ENCODE measurements at regions not wholly inside any gene's neighbourhood (a gene's known extent, or its start where the extent isn't known, plus 50 kb on each side); places are given as distances from the start of the nearest gene placed in this dataset.

DNA sequence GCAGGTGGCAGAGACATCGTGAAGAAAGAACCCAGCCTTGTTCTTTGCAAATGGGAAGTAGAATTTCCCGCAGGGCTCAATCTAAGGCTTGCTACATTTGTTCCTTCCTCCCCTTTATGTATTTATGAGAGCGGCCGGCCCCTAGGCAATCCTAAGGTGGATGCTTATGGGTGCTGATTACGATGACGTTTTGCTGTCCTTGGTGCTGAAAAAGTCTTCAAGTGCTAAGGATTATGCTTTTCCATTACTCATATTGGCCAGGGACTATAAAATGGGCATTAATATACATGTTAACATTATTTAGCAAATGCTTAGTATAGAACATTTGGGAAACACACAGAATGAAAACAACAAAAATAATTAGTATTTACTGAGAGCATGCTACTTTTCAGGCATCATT, 313.3 kb upstream of the XYLT1 start:
- peak; percentile 55 for DNase-seq (ENCODE audit: low read depth, low spot score)
- no peak overlapping the region for H3K4me3 ChIP-seq (ENCODE audit: low read length)

DNA sequence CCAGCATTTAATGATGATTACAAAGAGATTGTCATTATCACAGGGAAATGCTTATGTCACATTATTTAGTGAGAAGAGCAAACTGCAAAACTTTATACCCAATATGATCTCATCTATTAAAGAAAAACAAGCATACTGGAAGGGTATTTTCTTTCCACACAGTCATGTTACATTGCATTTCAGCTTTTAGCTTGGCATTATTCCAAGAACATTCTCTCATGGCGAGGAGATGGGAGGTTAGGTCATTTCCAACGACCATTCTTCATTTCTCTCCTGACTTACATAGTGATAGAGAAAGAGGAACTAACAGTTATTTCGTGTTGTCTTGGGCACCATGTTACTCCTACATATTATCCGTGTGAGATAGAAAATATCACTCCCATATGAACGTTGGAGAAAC, 309.4 kb upstream of the XYLT1 start:
- no peak overlapping the region for H3K4me3 ChIP-seq (ENCODE audit: low read length)

DNA sequence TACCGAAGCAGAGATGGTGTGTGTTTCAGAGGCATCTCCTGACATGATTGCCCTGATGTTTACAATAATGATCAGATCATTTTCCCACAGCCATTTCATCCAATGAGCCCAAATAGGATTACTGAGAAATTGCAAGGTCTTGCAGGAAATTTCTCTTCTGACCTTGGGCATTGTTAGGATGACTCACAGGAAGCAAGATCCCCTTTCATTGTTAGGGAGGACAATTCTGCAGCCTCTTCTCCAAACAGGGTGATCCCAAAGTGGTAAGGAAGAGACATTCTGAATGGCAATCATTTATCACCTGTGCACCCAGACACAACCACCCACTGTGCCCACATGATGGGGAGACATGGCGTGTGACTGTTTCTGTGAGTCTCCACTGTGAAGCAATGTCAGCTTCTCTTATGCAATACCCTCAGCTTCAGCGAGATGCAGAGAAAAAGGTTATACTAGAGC, 306.7 kb upstream of the XYLT1 start:
- H3K4me3 ChIP-seq (ENCODE audit: low read length), result no peak overlapping the region
- no peak for DNase-seq (ENCODE audit: low read depth, low spot score)

More for the DNA sequence above, 309.4 kb upstream of the XYLT1 start:
- DNase-seq (ENCODE audit: low read depth, low spot score), result no peak

DNA sequence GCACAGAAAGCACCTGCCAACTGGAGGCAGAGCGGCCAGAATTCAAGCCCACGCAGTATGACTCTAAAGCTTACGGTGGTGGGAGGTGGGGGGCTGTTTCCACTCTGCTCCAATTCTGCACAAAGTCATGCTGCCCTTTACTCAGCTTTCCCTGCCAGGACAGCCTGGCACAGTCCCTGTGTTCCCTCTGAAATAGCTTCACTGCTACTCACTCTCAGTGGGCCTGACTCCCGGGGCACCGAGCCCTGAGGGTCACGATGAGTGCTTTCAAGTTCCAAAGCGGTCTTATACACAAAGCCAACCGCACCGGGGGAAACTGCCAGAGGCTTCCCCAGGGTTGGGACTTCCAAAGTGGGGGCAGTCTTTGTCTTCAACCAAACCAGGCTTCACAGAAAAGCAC, 306.1 kb upstream of the XYLT1 start:
- no peak overlapping the region for H3K4me3 ChIP-seq (ENCODE audit: low read length)
- DNase-seq (ENCODE audit: low read depth, low spot score), result no peak

DNA sequence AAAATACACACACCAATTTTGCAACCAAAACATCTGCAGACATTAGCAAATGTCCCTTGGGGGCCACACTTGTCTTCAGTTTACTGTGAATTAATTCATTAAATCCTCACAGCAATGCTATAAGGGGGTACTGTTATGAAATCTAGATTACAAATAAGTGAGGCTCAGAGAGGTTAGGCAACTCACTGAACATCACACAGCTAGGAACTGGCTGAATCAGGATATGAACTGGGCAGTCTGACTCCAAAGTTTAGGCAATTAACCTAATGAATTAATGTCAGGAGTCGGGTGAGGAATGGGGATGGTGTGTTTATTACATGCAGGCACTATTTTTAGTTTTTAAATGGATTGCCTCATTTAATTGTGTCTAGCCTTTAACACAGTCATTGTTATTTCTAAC, 305.7 kb upstream of the XYLT1 start:
- DNase-seq (ENCODE audit: low read depth, low spot score), result no peak
- no peak overlapping the region for H3K4me3 ChIP-seq (ENCODE audit: low read length)

DNA sequence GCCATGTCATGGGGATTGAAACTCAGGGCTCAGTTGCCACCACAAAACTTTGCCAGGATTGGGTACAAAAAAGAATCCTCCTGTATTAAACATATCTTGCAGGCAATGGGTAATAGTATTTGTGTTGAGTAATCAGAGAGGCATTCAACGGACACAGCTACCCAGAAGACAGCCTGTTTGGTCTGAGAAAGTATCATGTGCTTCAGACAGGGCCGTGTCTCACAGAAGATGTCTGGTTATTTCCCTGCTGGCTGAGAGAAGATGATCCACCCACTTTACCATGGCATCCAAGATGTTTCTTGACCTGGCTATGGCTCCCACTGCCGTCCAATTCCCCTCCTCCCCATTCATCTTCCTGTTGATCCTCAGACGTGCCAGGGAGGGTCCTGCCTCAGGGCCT, 304.3 kb upstream of the XYLT1 start:
- no peak overlapping the region for H3K4me3 ChIP-seq (ENCODE audit: low read length)
- no peak for DNase-seq (ENCODE audit: low read depth, low spot score)

DNA sequence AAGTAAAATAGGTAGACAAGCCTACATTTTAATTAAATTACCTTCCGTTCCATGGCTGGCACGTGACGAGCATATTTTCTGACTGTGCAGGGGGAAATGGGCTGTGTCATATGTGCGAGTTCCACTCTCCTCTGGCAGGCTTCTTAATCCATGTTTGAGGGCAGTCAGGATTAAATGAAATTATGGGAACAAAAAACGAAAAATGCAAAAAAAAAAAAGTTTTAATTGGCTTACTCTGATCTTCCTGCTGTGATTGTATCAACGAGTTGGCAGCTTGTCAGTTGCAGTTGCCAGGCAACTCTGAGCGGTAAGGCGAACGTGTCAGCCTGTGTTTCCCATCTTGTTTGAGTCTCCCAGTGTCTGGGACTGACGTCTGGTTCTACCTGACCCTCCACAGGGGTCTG, 302.9 kb upstream of the XYLT1 start:
- H3K4me3 ChIP-seq (ENCODE audit: low read length), result no peak overlapping the region
- no peak for DNase-seq (ENCODE audit: low read depth, low spot score)

DNA sequence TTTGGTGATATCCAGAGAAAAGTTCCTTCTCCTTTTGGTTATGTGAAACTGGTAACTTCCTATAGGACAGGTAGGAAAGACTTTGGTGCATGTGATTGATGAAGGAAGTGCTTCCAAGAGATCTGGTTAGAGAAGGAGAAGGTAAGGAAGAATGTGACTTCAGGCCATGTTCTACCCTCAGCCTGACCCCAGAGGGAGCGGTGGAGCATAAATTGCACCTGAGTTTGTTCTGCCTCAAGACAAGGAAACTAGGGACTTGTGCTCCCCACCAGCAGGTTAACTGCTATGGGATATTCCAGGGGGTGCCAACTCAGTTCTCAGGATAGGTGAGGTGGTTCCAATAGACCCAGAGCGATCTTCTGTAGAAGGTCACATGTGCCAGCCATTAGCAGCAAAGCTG, 299.3 kb upstream of the XYLT1 start:
- DNase-seq (ENCODE audit: low read depth, low spot score), result no peak

DNA sequence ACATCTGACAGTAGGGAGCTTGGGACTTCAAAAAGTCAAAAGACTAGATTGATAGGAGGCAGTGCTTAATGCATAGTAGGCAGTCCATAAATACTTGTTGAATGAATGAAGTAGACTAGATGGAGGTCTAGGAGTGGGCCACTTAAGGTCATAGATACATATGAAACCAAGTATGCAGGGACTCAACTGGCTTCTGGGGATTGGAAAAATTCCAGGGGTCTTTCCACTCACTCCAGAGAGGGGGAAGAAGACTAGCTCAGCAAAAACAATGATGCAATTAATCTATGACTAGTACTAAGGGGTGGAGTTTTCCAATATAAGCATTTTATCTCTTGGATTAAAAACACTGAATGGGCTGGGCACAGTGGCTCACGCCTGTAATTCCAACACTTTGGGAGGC, 298.3 kb upstream of the XYLT1 start:
- DNase-seq (ENCODE audit: low read depth, low spot score), result no peak
- H3K4me3 ChIP-seq (ENCODE audit: low read length), result no peak overlapping the region

More for the DNA sequence above, 299.3 kb upstream of the XYLT1 start:
- no peak overlapping the region for H3K4me3 ChIP-seq (ENCODE audit: low read length)

DNA sequence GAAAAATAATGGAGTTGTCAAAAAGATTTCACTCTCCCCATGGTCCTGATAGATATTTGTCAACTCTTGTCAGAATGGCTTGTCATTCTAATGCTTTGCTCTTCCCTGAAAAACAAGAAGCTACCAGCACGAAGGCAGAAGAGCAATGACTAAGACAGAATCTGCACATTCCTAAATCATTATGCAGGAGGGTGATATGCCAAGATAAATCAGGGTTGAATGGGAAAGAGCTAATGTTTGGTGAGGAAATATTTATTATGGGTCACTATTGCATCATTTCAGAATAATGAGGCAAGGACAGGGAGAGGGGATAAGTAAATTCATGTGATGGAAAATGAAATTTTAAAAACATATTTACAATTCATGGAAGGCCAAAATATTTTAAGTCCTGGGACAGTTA, 297.5 kb upstream of the XYLT1 start:
- H3K4me3 ChIP-seq (ENCODE audit: low read length), result no peak overlapping the region
- no peak for DNase-seq (ENCODE audit: low read depth, low spot score)

DNA sequence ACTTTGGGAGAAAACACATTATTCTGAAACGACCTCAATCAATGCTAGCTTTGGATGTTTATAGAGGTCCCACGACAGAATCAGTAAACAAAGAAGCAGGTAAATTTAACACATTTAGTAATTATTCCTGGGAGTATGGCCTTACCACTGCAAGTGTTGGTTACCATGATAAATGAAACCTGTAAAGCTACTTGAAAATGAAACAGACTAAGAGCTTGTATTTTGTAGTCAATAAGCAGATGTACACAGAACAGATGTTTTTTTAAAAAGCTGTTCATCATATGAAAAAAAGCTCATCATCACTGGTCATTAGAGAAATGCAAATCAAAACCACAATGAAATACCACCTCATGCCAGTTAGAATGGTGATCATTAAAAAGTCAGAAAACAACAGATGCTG, 295.3 kb upstream of the XYLT1 start:
- no peak overlapping the region for H3K4me3 ChIP-seq (ENCODE audit: low read length)
- no peak for DNase-seq (ENCODE audit: low read depth, low spot score)

DNA sequence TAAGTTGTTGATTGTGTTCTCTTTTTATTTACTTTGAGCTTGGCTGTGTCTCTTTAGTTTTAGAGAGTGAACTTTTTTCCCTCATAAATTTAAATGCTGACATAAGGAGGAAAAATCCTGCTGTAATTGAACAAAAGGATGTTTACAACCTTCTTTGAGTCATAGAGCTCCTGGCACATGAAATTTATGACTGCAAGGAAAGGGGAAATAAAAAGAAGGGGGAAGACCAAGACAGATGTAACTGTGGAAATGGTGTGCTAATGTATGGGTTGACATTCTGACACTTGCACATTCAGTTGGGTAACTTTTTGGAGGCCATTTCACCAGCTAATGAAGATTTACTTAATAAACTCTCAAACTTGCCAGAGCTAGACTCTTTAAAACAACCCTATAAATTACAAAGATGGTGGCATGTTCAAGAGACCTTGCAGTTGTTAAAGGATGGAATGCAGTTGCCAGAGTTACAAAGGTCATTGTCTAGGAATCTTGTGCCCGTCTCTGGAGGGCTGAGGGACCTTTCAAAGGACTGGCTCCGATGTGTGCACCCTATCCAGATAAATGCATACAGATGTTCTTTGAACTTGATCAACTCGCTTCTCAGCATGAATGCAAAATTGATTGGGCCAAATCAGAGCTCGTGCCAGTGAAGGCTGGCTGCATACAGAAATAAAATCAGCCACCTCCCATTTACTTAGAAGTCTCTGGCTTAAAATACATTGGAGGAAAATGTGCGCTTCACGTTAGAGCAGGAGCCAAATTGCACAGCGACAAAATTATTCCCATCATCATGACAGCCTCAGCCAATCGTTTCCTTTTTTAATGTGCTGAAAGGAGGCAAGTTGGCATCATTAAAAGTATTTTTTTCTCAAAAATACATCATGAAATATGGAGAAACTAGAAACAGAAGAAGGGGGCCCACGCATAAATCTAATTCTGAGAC, 289.0 kb upstream of the XYLT1 start:
- DNase-seq (ENCODE audit: low read depth, low spot score), result no peak
- no peak overlapping the region for H3K4me3 ChIP-seq (ENCODE audit: low read length)

DNA sequence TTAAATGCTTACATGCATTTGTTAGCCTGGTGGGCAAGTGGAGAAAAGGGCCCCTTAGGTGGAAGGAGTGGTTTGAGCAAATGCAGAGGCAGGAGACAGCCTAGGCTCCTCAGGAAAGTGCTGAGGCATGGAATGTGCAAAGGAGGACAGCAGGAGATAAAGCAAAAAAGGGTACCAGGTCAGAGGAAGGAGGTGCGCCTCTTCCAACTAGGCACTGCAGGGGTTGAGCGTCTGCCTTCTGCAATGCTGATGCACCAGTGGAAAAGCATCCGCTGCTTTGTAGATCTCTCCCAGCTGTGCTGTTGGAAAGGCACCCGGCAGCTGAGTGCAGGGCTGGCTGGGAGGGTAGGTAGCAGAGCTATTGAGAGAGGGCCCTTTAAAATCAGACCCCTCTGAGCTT, 287.0 kb upstream of the XYLT1 start:
- no peak for DNase-seq (ENCODE audit: low read depth, low spot score)
- no peak overlapping the region for H3K4me3 ChIP-seq (ENCODE audit: low read length)

DNA sequence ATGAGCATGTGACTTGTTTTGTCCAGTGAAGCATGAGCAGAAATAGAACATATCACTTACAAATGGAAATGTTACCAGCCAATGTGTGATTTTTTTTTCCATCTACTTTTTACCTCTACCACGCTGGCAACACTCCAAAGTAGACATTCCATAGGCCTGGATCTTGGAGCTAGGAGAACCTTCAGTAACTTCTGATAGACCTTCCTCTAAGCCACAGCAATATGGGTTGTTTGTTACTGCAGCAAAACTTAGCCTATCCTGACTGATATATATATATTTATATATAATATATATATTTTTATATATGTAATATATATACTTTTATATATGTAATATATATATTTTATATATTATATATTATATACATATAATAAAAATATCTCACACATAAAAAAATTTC, 284.4 kb upstream of the XYLT1 start:
- H3K4me3 ChIP-seq (ENCODE audit: low read length), result no peak overlapping the region
- DNase-seq (ENCODE audit: low read depth, low spot score), result no peak

DNA sequence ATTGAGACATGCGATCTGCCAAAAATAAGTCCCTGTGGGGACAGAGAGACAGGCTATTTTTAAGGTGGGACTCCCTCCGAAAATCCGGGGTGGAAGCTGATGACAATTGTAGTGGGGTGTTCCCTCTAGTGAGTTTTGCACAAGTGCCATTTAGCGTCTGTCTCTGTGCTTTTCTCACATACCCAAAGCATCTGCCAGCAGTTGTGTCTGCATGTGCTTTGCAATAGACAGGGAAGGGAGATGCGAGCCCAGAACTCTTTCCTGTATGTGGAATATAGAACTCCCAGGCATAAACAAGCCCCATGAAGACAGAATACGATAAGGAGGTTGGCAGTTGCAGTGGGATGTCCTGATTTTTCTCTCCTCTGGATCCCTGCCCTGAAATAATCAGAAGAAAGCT, 282.7 kb upstream of the XYLT1 start:
- no peak for DNase-seq (ENCODE audit: low read depth, low spot score)
- H3K4me3 ChIP-seq (ENCODE audit: low read length), result no peak overlapping the region

DNA sequence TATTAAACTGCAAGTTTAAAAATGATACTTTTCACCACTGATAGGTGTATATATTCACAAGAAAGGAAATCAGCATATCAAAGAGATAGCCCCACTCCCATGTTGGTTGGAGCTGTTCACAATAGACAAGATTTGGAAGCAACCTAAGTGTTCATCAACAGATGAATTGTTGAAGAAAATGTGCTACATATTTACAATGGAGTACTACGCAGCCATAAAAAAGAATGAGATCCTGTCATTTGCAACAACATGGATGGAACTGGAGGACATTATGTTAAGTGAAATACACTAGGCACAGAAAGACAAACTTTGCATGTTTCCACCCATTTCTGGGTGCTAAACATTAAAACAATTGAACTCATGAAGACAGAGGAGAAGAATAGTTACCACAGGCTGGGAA, 278.9 kb upstream of the XYLT1 start:
- no peak overlapping the region for H3K4me3 ChIP-seq (ENCODE audit: low read length)
- no peak for DNase-seq (ENCODE audit: low read depth, low spot score)

DNA sequence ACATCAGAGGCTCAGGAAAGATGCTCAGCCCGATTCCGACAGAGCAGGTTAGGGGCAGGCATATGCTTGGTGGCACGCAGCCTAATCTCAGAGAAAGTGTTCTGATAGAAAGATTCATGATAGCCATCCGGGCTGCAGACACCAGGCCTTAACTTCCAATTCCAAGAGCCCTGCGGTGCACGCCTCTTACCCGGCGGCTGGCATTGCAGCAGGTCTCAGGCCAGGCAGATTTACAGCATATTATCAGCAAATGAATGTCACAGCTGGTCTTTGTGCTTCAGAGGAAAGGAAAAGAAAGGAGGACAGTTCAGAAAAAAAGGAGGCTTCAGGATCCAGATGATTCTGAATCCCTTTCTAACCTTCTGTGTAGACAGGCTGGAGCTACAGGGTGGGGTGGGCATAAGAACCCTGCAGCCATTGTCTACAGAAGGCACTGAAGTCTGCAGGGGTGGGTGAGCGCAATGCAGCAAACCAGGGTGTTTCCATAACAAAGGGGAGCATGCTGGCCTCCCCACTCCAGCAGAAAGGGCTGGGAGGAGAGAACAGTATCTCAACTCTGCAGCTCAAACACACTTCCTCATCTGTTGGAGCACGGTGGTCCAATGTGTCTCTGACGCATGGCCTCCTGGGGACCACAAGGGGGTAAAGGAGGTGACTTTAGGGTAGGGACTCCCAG, 277.4 kb upstream of the XYLT1 start:
- H3K4me3 ChIP-seq (ENCODE audit: low read length), result no peak overlapping the region
- no peak for DNase-seq (ENCODE audit: low read depth, low spot score)

DNA sequence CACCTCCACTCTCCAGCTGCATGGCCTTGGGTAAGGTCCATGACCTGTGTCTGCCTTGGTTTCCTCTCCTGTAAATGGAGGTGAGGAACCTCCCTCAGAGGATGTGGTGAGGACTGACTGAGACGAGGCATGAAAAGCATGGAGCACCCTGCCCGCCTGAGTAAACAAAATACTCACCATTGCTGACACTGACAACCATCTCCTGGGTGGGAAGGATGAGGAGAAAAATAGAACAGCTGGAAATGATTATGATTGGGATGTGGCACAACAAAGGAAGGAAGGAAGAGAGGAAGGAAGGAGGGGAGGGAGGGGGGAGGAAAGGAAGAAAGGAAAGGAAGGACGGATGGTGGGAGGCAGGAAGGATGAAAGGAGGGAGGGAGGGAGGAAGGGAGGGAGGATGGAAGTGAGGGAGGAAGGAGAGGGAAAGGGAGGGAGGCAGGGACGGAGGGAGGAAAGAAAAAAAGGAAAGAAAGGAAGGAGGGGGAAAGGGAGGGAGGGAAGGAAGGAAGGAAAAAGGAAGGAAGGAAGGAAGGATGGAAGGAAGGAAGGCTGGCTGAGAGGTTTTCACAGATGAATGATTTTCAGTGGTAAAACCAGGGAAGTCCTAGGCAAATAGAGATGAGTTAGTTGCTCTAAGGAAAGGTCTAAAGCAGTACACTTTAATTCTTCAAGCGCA, 276.5 kb upstream of the XYLT1 start:
- no peak overlapping the region for H3K4me3 ChIP-seq (ENCODE audit: low read length)
- DNase-seq (ENCODE audit: low read depth, low spot score), result no peak

DNA sequence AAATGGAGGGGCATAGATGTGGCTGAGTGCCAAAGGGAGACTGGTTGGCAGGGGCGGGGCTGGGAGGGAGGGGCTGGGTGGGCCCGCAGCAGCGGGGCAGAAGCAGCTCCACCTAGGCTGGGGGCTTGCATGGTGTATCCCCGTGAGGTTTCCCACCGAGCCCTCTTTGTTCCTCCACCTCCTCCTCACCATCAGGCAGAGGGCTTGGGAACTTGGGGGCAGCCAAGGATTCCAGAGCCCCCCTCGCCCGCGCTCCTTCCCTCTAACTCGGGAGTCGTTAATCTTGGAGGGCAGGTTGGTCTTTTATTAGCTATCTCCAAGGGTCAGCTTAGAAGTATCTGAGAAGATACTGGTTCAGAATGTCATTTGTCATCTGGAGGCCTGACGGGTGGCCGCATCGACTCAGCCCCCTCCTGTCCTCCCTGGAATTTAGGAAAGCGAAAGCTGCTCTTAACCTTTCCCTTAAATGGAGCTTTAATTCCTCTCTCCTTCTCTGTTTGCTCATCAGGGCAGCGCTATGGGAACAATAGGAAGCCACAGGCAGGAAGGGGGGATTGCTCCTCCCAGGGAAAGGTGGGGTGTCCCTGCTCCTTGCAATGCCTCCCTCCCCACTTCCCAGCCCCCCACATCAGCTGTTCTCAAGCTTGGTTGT, 274.3 kb upstream of the XYLT1 start:
- DNase-seq (ENCODE audit: low read depth, low spot score), result no peak
- H3K4me3 ChIP-seq (ENCODE audit: low read length), result no peak overlapping the region

DNA sequence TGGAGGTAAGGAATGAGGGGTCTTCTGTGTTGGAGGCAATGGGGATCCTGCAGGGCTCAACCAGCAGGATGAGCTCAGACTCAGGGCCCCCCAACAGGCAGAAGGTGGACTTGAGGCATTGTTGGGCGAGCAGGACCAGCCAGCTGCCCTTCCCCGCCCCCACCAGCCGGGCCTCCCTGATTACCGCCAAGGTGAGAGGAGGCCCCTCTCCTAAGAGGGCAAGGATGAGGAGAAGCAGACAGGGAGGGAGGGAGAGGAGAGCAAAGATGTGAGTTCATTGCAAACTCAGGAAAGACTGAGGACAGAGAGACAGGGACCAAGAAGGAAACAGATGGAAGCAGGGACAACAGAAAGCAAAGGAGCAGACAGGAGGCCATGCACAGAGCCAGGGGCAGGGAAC, 272.8 kb upstream of the XYLT1 start:
- H3K4me3 ChIP-seq (ENCODE audit: low read length), result no peak overlapping the region
- no peak for DNase-seq (ENCODE audit: low read depth, low spot score)
